ENCODE measurements at regions not wholly inside any gene's neighbourhood (a gene's known extent, or its start where the extent isn't known, plus 50 kb on each side); places are given as distances from the start of the nearest gene placed in this dataset.

DNA sequence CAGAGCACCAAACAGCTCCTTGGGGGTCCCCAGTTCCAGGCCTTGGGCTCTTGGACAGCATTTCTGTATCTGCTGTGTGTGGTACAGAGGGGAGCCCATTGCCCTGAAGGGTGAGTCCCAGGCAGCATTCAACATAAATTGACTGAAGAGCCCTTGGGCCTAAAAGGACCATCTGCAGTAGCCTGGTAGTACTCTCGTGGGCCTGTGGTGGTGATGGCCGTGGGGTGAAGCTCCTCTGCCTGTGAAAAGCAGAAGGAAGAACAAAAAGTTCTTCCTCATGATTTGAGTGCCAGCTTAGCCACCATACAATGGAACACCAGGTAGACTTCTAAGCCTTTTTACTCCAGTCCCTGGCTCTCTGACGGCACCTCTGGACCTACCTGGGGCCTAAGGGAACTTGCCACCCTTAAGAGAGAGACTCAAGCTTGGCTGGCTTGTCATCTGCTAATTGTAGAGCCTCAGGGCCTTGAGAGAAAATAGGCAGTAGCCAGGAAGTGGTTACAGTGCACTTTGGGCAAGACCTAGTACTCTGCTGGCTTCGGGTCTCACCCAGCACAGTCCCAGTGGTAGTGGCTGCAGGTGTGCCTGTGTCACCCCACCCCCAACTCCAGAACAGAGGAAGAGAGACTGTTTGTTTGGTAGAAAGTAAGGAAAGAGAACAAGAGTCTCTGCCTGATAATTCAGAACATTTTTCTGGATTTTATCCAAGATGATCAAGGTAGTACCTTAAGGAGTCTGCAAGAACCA lies 84.6 kb upstream of the CERS6 start:
- TF ChIP-seq, protein P1, sequence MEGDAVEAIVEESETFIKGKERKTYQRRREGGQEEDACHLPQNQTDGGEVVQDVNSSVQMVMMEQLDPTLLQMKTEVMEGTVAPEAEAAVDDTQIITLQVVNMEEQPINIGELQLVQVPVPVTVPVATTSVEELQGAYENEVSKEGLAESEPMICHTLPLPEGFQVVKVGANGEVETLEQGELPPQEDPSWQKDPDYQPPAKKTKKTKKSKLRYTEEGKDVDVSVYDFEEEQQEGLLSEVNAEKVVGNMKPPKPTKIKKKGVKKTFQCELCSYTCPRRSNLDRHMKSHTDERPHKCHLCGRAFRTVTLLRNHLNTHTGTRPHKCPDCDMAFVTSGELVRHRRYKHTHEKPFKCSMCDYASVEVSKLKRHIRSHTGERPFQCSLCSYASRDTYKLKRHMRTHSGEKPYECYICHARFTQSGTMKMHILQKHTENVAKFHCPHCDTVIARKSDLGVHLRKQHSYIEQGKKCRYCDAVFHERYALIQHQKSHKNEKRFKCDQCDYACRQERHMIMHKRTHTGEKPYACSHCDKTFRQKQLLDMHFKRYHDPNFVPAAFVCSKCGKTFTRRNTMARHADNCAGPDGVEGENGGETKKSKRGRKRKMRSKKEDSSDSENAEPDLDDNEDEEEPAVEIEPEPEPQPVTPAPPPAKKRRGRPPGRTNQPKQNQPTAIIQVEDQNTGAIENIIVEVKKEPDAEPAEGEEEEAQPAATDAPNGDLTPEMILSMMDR (conservative IDR thresholded peaks at IDR 0.05; ENCODE audit: low read depth, low read length) = no peak
- no peak for TF ChIP-seq EZH2 (IDR thresholded peaks at IDR 0.05; ENCODE audit: borderline replicate concordance, low read depth, low read length, poor library complexity, severe bottlenecking)

Data from A673 (cell line).